ENCODE measurements at regions not wholly inside any gene's neighbourhood (a gene's known extent, or its start where the extent isn't known, plus 50 kb on each side); places are given as distances from the start of the nearest gene placed in this dataset.

DNA sequence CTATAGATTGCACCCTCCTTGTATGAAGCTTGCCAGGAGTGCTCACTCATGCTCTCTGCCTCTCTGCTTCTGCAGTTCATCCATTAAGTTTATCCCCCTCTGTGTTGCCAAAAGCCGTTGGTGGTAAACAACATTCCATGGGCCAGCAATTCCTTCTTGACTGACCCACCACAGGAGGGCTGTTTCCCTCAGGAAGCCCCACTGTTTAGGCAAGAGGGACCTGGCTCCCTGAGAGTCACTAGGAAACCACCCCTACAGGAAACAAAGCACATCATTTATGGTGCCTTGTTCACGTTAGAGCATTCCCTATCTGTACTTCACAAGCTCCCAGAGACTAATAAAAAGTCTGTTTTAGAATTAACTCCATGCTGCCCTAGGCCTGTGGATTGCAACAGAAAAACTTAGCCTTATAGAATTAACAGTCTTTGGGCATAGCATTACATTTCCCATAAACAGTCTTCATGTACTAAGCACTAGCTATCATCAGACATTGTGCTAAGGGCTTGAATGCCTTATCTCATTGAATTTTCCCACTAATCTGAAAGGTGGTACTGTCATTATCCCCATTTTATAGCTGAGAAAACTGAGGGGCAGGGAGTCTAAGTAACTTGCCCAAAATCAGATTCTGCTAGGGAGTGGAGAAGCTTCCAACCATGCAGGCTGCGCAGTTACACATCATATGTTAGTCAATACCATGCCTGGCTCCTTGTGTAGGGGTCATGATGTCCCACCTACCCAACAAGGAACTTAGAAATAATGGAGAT, 149.9 kb downstream of the SHQ1 start:
- no peaks in the 10 kb centered on the region for H3K4me1 ChIP-seq (ENCODE audit: control insufficient read depth, insufficient read depth, low read length)
- no peak for ATAC-seq
- H3K36me3 Mint-ChIP-seq, result no peaks in the 10 kb centered on the region
- no peaks in the 10 kb centered on the region for H3K9me3 Mint-ChIP-seq
- TF ChIP-seq, protein P1, sequence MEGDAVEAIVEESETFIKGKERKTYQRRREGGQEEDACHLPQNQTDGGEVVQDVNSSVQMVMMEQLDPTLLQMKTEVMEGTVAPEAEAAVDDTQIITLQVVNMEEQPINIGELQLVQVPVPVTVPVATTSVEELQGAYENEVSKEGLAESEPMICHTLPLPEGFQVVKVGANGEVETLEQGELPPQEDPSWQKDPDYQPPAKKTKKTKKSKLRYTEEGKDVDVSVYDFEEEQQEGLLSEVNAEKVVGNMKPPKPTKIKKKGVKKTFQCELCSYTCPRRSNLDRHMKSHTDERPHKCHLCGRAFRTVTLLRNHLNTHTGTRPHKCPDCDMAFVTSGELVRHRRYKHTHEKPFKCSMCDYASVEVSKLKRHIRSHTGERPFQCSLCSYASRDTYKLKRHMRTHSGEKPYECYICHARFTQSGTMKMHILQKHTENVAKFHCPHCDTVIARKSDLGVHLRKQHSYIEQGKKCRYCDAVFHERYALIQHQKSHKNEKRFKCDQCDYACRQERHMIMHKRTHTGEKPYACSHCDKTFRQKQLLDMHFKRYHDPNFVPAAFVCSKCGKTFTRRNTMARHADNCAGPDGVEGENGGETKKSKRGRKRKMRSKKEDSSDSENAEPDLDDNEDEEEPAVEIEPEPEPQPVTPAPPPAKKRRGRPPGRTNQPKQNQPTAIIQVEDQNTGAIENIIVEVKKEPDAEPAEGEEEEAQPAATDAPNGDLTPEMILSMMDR (IDR thresholded peaks at IDR 0.05), result no peak
- intact Hi-C loops (cut with micrococcal nuclease), result no loop called here
- H3K27me3 Mint-ChIP-seq (ENCODE audit: low read depth in 2 of 2), result peaks cover 0 to 3% of the 10 kb centered on the region in 2 donors
- WGBS (ENCODE audit: insufficient coverage), result 66% methylated on average over 3 of the region's 3 CpGs
- no peaks in the 10 kb centered on the region for H3K4me1 Mint-ChIP-seq
- no peaks in the 10 kb centered on the region for H3K27me3 ChIP-seq (ENCODE audit: control insufficient read depth, insufficient read depth, low read length)
- no peak for DNase-seq
- no peak overlapping the region for H3K4me3 Mint-ChIP-seq
- H3K36me3 ChIP-seq (ENCODE audit: control insufficient read depth, insufficient read depth, low read length), result no peaks in the 10 kb centered on the region
- H3K9me3 ChIP-seq (ENCODE audit: control insufficient read depth, insufficient read depth, low read length), result no peaks in the 10 kb centered on the region
- no peak overlapping the region for H3K27ac Mint-ChIP-seq
- H3K27ac ChIP-seq (ENCODE audit: low read length), result no peak overlapping the region
- no peak overlapping the region for H3K4me3 ChIP-seq (ENCODE audit: low read length)

DNA sequence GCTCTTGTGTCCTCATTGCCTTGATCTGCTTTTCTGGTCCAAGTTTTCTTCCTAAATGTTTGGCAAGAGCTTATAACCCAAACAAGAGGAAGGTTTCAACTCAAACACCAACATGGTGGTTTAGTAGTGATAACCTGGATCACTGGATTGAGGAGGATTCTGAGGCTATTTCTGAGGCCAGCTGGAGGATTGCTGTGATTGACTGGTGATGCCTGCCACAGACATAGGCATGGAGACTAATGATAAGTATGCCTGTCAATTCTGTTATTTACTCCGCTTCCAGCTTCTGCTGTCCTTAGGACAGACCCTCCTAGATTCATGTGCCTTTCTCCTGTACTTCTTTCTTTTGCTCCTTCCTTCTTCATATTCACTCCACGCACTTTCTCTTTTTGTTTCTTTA, 150.5 kb downstream of the SHQ1 start:
- TF ChIP-seq, protein P1 (IDR thresholded peaks at IDR 0.05), result no peak
- no peak for DNase-seq
- Histone ChIP-seq H3K27ac (ENCODE audit: low read length) (no peak overlapping the region), H3K4me3 (ENCODE audit: low read length) (no peak overlapping the region), H3K9me3 (ENCODE audit: control insufficient read depth, insufficient read depth, low read length) (no peaks in the 10 kb centered on the region), H3K4me1 (ENCODE audit: control insufficient read depth, insufficient read depth, low read length) (no peaks in the 10 kb centered on the region), H3K36me3 (ENCODE audit: control insufficient read depth, insufficient read depth, low read length) (no peaks in the 10 kb centered on the region), H3K27me3 (ENCODE audit: control insufficient read depth, insufficient read depth, low read length) (no peaks in the 10 kb centered on the region)
- intact Hi-C loops (cut with micrococcal nuclease), result no loop called here
- no peak overlapping the region for H3K27ac Mint-ChIP-seq
- H3K9me3 Mint-ChIP-seq, result no peaks in the 10 kb centered on the region
- 93% methylated on average over 2 of the region's 2 CpGs for WGBS (ENCODE audit: insufficient coverage)
- no peaks in the 10 kb centered on the region for H3K36me3 Mint-ChIP-seq
- no peaks in the 10 kb centered on the region for H3K4me1 Mint-ChIP-seq
- peaks cover 0 to 3% of the 10 kb centered on the region in 2 donors for H3K27me3 Mint-ChIP-seq (ENCODE audit: low read depth in 2 of 2)
- no peak for ATAC-seq
- H3K4me3 Mint-ChIP-seq, result no peak overlapping the region

DNA sequence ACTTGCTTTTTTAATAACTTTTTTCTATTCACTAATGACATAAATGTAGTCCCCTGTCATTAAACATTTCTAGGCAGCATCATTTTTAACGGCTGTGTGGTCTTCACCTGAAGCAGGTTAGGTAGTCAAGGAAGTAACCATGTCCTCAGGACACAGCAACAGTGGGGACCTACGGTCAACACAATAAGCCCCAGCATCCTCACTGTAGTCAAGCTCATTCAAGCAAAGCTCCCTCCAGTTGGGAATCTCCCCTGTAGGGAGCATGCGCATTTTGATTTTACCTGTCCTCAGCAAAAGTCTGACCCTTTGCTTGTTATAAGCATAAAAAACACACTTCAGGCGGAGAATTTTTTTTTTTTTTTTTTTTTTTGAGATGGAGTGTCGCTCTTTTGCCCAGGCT, 151.4 kb downstream of the SHQ1 start:
- DNase-seq (no peak), ATAC-seq (no peak)
- no peak overlapping the region for H3K4me3 Mint-ChIP-seq
- no peaks in the 10 kb centered on the region for H3K4me1 ChIP-seq (ENCODE audit: control insufficient read depth, insufficient read depth, low read length)
- no peaks in the 10 kb centered on the region for H3K4me1 Mint-ChIP-seq
- H3K27ac Mint-ChIP-seq, result no peak overlapping the region
- no peaks in the 10 kb centered on the region for H3K9me3 ChIP-seq (ENCODE audit: control insufficient read depth, insufficient read depth, low read length)
- H3K4me3 ChIP-seq (ENCODE audit: low read length), result no peak overlapping the region
- WGBS (ENCODE audit: insufficient coverage), result 94% methylated on average over 4 of the region's 5 CpGs
- H3K9me3 Mint-ChIP-seq, result no peaks in the 10 kb centered on the region
- intact Hi-C loops (cut with micrococcal nuclease), result no loop called here
- peaks cover 0 to 3% of the 10 kb centered on the region in 2 donors for H3K27me3 Mint-ChIP-seq (ENCODE audit: low read depth in 2 of 2)
- H3K27me3 ChIP-seq (ENCODE audit: control insufficient read depth, insufficient read depth, low read length), result no peaks in the 10 kb centered on the region
- no peak overlapping the region for H3K27ac ChIP-seq (ENCODE audit: low read length)
- TF ChIP-seq, protein P1 (IDR thresholded peaks at IDR 0.05), result no peak
- H3K36me3 Mint-ChIP-seq, result no peaks in the 10 kb centered on the region
- H3K36me3 ChIP-seq (ENCODE audit: control insufficient read depth, insufficient read depth, low read length), result no peaks in the 10 kb centered on the region

GRCh38 chr3:72694398-72694797, 153.8 kb downstream of the SHQ1 start:
- intact Hi-C loops (cut with micrococcal nuclease), result no loop called here
- H3K4me1 Mint-ChIP-seq, result no peaks in the 10 kb centered on the region
- WGBS (ENCODE audit: insufficient coverage), result 73% methylated on average over 6 of the region's 6 CpGs
- H3K27ac ChIP-seq (ENCODE audit: low read length), result no peak overlapping the region
- no peaks in the 10 kb centered on the region for H3K9me3 ChIP-seq (ENCODE audit: control insufficient read depth, insufficient read depth, low read length)
- H3K27me3 Mint-ChIP-seq (ENCODE audit: low read depth in 2 of 2), result no peaks in the 10 kb centered on the region
- H3K36me3 ChIP-seq (ENCODE audit: control insufficient read depth, insufficient read depth, low read length), result no peaks in the 10 kb centered on the region
- no peak overlapping the region for H3K27ac Mint-ChIP-seq
- no peaks in the 10 kb centered on the region for H3K4me1 ChIP-seq (ENCODE audit: control insufficient read depth, insufficient read depth, low read length)
- ATAC-seq (no peak), DNase-seq (no peak)
- H3K36me3 Mint-ChIP-seq, result no peaks in the 10 kb centered on the region
- peaks cover 2% of the 10 kb centered on the region for H3K27me3 ChIP-seq (ENCODE audit: control insufficient read depth, insufficient read depth, low read length)
- H3K4me3 Mint-ChIP-seq, result no peak overlapping the region
- no peak overlapping the region for H3K4me3 ChIP-seq (ENCODE audit: low read length)
- TF ChIP-seq, protein P1 (IDR thresholded peaks at IDR 0.05), result no peak
- H3K9me3 Mint-ChIP-seq, result no peaks in the 10 kb centered on the region
